Astrocyte of the cerebellum (primary cell): ENCODE measurements at regions not wholly inside any gene's neighbourhood (a gene's known extent, or its start where the extent isn't known, plus 50 kb on each side); places are given as distances from the start of the nearest gene placed in this dataset.

Source experiments
- DNase-seq: peaks from one replicate; pipeline ENCODE4 v3.0.0-alpha.2; 2011; ENCODE audit warnings: low read depth
- H3K4me3 ChIP-seq: 2 replicates; pipeline ENCODE4 v1.5.1; 2011; ENCODE audit warnings: mild to moderate bottlenecking, low read depth, low read length, moderate library complexity
- in situ Hi-C: cut with HindIII; loops from 2 replicates; pipeline ENCODE4 v1.10.0; 2017; ENCODE audit warnings: low sequenced_read_pairs
- TF ChIP-seq, protein P1 (sequence below): IDR thresholded peaks from 2 replicates; pipeline ENCODE4 v1.5.1; 2012; ENCODE audit warnings: low read length, low read depth, moderate library complexity, mild to moderate bottlenecking; ENCODE audit errors: missing control alignments

DNA sequence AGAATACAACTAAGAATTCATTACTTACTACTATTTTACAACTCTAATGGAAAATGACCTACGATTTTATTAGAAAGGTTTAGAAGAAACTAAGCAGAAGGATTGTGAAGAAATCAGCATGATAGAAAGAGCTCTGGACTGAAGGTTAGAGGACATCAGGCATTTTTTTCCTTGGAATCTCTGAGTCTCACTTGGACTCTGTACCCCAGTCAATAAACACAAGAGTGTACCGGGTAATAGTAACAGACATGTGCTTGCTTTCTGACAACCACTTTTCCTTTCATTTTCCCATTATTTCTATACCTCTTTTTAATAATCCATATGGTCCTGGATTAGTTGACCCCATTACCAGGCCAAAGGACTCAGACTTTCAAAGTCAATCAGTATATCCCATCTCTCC, 1240.9 kb upstream of the LRRTM3 start:
- no peak for DNase-seq
- in situ Hi-C loops: no loop called here
- TF ChIP-seq, protein P1, sequence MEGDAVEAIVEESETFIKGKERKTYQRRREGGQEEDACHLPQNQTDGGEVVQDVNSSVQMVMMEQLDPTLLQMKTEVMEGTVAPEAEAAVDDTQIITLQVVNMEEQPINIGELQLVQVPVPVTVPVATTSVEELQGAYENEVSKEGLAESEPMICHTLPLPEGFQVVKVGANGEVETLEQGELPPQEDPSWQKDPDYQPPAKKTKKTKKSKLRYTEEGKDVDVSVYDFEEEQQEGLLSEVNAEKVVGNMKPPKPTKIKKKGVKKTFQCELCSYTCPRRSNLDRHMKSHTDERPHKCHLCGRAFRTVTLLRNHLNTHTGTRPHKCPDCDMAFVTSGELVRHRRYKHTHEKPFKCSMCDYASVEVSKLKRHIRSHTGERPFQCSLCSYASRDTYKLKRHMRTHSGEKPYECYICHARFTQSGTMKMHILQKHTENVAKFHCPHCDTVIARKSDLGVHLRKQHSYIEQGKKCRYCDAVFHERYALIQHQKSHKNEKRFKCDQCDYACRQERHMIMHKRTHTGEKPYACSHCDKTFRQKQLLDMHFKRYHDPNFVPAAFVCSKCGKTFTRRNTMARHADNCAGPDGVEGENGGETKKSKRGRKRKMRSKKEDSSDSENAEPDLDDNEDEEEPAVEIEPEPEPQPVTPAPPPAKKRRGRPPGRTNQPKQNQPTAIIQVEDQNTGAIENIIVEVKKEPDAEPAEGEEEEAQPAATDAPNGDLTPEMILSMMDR: no peak

DNA sequence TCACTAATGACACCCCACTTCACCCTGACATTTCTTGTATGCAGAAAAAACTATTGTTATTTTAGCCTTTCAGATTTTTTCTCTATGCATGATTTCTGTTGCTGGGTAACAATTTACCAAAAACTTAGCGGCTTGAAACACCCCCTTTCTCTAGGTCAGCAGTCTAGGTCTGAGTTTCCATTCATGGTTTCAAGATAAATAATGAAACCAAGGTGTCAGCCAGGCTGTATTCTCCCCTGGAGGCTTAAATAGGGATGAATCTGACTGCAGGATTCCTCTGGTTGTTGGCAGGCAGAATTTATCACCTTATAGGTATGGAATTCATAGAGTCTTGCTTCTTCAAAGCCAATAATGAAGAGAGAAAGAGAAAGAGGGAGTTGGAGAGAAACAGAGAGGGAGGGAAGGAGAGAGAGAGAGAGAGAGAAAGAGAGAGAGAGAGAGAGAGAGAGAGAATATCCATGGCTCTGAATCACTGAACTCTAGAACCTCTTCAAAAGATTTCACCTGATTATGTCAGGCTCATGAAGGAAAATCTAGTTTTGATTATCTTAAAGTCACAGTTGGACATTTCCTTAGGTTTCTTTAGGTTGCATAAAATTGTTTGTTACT, 1224.6 kb upstream of the LRRTM3 start:
- in situ Hi-C loops: no loop called here
- no peak overlapping the region for H3K4me3 ChIP-seq
- no peak for DNase-seq
- TF ChIP-seq, protein P1: no peak

More for the DNA sequence above, 1240.9 kb upstream of the LRRTM3 start:
- no peak overlapping the region for H3K4me3 ChIP-seq

DNA sequence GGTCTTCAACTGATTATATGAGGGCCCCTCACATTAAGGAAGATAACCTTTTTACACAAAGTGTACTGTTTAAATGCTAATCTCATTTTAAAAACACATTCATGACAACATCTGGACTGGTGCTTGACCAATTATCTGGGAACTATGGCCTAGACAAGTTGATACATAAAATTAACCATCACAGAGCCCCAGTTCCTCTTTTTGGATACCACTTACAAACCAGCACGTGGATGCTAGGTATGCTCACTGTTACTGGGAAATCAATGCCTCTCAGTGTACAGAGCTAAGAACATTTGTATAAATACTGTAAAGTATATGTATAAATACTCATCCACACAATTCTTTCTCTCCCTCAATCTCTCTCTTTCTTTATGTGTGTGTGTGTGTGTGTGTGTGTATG, 1217.8 kb upstream of the LRRTM3 start:
- TF ChIP-seq, protein P1: no peak
- DNase-seq: no peak
- H3K4me3 ChIP-seq: no peak overlapping the region
- in situ Hi-C loops: no loop called here

DNA sequence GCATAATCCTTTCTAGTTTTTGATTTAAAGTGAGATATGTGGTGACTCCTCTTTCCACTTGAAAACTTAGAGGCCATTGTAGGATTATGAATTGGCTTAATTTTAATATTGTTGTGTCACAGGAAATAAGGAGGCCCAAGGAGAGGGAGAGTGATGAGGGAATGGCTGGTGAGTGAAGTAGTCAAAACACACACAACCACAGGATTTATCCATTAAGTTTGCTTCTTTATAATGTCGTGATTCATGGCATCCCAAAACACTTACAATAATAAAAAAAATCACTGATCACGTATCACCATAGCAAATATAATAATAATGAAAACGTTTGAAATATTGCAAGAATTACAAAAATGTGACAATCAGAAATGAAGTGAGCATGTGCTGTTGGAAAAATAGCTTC, 1215.5 kb upstream of the LRRTM3 start:
- TF ChIP-seq, protein P1: no peak
- DNase-seq: no peak
- in situ Hi-C loops: no loop called here
- no peak overlapping the region for H3K4me3 ChIP-seq

DNA sequence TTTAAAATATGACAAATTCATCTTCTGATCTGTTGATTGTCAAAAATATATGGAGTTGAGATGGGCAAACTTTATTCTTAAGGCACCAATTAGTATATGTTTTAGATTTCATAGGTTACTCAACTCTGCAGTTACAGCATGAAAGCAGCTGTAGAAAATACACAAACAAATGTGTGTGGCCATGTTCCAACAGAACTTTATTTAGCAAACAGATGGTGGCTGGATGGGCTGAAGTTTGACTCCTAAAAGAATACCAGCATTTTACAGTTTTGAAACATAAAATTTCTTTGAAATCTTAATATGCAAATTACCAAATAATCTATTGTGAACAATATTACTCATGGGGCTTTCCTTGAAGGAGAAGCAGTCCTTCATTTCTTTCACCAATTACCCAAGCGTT, 1206.0 kb upstream of the LRRTM3 start:
- H3K4me3 ChIP-seq: no peak overlapping the region
- DNase-seq: no peak
- TF ChIP-seq, protein P1: no peak
- in situ Hi-C loops: no loop called here

DNA sequence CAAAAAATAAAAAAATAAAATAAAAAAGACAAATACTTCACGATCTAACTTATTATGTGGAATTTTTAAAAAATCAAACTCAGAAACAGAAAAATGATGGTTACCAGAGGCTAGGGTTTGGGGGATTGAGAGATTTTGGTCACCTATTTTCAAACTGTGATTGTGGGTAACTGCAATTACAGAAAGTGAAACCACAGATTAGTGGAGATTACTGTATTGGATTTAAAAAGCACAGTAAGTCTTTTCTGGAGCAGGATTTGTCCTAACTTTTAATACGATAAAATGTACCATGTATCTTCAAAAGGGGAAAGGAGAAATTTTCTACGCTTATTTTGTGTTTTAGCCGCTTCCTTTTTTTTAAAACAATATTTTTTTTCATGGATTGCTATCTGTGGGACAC, 1204.9 kb upstream of the LRRTM3 start:
- no peak for DNase-seq
- no peak overlapping the region for H3K4me3 ChIP-seq
- in situ Hi-C loops: no loop called here
- TF ChIP-seq, protein P1: no peak
